A549 (cell line): ENCODE measurements at regions not wholly inside any gene's neighbourhood (a gene's known extent, or its start where the extent isn't known, plus 50 kb on each side); places are given as distances from the start of the nearest gene placed in this dataset.

Source experiments
- BHLHE40 ChIP-seq: IDR thresholded peaks from 2 replicates; pipeline ENCODE4 v1.6.1; 2012; ENCODE audit warnings: low read depth, low read length, inconsistent platforms
- CBX2 ChIP-seq: fragments of 200-600 bp; sonication (generic); IDR thresholded peaks from 2 replicates; pipeline ENCODE4 v1.6.1; 2016; ENCODE audit warnings: low read depth, mild to moderate bottlenecking, borderline replicate concordance
- CHD4 ChIP-seq: fragments of 200-600 bp; sonication (generic); IDR thresholded peaks from 2 replicates; pipeline ENCODE4 v1.6.1; 2016; ENCODE audit warnings: antibody characterized with exemption, mild to moderate bottlenecking, borderline replicate concordance
- CTCF ChIP-seq: fragments of >200 bp; sonication (Bioruptor Twin); formaldehyde crosslinking; IDR thresholded peaks from 3 replicates; pipeline ENCODE4 v1.5.1; 2016
- EHMT2 ChIP-seq: fragments of 200-600 bp; sonication (generic); IDR thresholded peaks from 2 replicates; pipeline ENCODE4 v1.6.1; 2016; ENCODE audit warnings: antibody characterized with exemption, low read depth, mild to moderate bottlenecking, moderate library complexity
- EP300 ChIP-seq, 2 experiments: fragments of >200 bp; sonication (Bioruptor Twin); formaldehyde crosslinking; IDR thresholded peaks; 2 replicates in 1 of 2; 3 replicates in 1 of 2; pipeline ENCODE4 v1.6.1; 2016 to 2017
- HMGXB4 ChIP-seq: fragments of 250-450 bp; sonication (Bioruptor Pico); IDR thresholded peaks from 2 replicates; pipeline ENCODE4 v1.5.0; 2021; ENCODE audit warnings: mild to moderate bottlenecking, moderate library complexity, borderline replicate concordance
- MAFK ChIP-seq: fragments of 450-650 bp; IDR thresholded peaks from 2 replicates; pipeline ENCODE4 v1.6.1; 2014; ENCODE audit not compliant: partially characterized antibody
- MAX ChIP-seq: IDR thresholded peaks from 2 replicates; pipeline ENCODE4 v1.6.1; 2012
- MYC ChIP-seq: IDR thresholded peaks from 2 replicates; pipeline ENCODE4 v1.6.1; 2012; ENCODE audit warnings: mild to moderate bottlenecking, inconsistent platforms, low read length, improper control_type of control experiment, borderline replicate concordance
- NFE2L2 ChIP-seq: fragments of 150-350 bp; conservative IDR thresholded peaks from 2 replicates; pipeline ENCODE4 v1.6.1; 2014; ENCODE audit warnings: low read length
- POLR2A ChIP-seq: IDR thresholded peaks from 2 replicates; pipeline ENCODE4 v1.6.1; 2012; ENCODE audit warnings: mild to moderate bottlenecking, low read length
- RCOR1 ChIP-seq: fragments of 150-350 bp; IDR thresholded peaks from 2 replicates; pipeline ENCODE4 v1.6.1; 2014; ENCODE audit warnings: antibody characterized with exemption, low read length, low read depth
- TF ChIP-seq, protein P1 (sequence below): fragments of 200-600 bp; sonication (generic); IDR thresholded peaks from 2 replicates; pipeline ENCODE4 v1.6.1; 2016; ENCODE audit warnings: antibody characterized with exemption, mild to moderate bottlenecking, moderate library complexity

DNA sequence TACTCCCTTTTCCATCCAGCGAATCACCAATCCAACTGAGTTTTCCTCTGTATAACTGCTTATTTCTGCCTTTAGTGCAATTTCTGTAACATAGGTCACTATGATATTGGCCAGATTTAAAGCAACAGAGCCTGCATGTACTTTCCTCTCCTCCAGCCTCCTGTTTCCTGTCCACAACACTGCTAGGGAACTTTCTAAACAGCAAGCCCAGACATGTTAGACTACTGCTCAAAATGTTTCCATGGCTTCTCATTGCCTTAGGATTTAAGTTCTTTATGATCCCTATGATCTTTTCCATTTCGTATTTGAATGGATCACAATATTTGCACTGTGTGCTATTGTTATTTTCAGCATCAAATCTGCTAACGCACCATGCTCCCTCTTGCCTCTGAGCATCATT, 481.7 kb upstream of the SLC10A2 start:
- TF ChIP-seq CTCF (no peak), HMGXB4 (CRISPR knock-in tag) (no peak), POLR2A (no peak), MAFK (no peak), RCOR1 (no peak), CBX2 (no peak), CHD4 (no peak), NFE2L2 (no peak), EHMT2 (no peak), MAX (no peak), MYC (no peak), EP300 (IDR thresholded peaks at IDR 0.05) (no peak), BHLHE40 (no peak)
- TF ChIP-seq, protein P1, sequence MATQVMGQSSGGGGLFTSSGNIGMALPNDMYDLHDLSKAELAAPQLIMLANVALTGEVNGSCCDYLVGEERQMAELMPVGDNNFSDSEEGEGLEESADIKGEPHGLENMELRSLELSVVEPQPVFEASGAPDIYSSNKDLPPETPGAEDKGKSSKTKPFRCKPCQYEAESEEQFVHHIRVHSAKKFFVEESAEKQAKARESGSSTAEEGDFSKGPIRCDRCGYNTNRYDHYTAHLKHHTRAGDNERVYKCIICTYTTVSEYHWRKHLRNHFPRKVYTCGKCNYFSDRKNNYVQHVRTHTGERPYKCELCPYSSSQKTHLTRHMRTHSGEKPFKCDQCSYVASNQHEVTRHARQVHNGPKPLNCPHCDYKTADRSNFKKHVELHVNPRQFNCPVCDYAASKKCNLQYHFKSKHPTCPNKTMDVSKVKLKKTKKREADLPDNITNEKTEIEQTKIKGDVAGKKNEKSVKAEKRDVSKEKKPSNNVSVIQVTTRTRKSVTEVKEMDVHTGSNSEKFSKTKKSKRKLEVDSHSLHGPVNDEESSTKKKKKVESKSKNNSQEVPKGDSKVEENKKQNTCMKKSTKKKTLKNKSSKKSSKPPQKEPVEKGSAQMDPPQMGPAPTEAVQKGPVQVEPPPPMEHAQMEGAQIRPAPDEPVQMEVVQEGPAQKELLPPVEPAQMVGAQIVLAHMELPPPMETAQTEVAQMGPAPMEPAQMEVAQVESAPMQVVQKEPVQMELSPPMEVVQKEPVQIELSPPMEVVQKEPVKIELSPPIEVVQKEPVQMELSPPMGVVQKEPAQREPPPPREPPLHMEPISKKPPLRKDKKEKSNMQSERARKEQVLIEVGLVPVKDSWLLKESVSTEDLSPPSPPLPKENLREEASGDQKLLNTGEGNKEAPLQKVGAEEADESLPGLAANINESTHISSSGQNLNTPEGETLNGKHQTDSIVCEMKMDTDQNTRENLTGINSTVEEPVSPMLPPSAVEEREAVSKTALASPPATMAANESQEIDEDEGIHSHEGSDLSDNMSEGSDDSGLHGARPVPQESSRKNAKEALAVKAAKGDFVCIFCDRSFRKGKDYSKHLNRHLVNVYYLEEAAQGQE = no peak
